GM10248 (cell line): ENCODE measurements at regions not wholly inside any gene's neighbourhood (a gene's known extent, or its start where the extent isn't known, plus 50 kb on each side); places are given as distances from the start of the nearest gene placed in this dataset.

ENCODE experiments used
- CTCF ChIA-PET: fragments of 300-600 bp; sonication (Branson Sonifier 250); formaldehyde crosslinking; extraction: SDS; loops from one replicate; lab custom pipeline; 2021; ENCODE audit warnings: antibody characterized with exemption; lab: Yijun Ruan, JAX
- POLR2A ChIA-PET: fragments of 350-650 bp; sonication (Branson Sonifier 250); formaldehyde crosslinking; extraction: SDS; loops from one replicate; lab custom pipeline; 2020; ENCODE audit warnings: antibody characterized with exemption; lab: Yijun Ruan, JAX
- DNase-seq: peaks from one replicate; pipeline ENCODE4 v3.0.0; 2012; ENCODE audit errors: extremely low spot score
- TF ChIP-seq, protein P1 (sequence below): IDR thresholded peaks from 2 replicates; pipeline ENCODE4 v1.5.1; 2012; ENCODE audit warnings: mild to moderate bottlenecking, low read depth; ENCODE audit errors: extremely low read depth, missing control alignments, control extremely low read depth

DNA sequence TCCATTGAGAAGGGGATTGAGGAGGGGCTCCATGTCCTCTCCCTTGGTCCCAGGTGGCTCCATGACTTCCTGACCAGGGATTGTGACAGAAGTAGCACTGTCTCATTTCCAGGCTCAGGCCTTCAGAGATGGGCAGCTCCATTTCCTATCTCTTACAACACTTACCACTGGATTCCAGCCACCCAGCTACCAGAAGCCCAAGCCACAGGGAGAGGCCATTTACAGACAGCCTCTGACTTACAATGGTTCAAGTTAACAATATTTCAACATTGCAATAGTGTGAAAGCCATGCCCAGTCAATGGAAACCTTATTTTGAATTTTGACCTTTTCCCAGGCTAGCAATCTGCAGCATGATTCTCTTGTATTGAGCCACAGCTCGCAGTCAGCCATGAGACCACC is 164.9 kb upstream of the AGAP1 start:
- POLR2A ChIA-PET: no interaction called here
- CTCF ChIA-PET: interaction anchor here (1.1 kb wide), 1 partner anchor 9 kb away, joined by 3 read pairs; no protein-coding TSS in a partner anchor
- TF ChIP-seq, protein P1, sequence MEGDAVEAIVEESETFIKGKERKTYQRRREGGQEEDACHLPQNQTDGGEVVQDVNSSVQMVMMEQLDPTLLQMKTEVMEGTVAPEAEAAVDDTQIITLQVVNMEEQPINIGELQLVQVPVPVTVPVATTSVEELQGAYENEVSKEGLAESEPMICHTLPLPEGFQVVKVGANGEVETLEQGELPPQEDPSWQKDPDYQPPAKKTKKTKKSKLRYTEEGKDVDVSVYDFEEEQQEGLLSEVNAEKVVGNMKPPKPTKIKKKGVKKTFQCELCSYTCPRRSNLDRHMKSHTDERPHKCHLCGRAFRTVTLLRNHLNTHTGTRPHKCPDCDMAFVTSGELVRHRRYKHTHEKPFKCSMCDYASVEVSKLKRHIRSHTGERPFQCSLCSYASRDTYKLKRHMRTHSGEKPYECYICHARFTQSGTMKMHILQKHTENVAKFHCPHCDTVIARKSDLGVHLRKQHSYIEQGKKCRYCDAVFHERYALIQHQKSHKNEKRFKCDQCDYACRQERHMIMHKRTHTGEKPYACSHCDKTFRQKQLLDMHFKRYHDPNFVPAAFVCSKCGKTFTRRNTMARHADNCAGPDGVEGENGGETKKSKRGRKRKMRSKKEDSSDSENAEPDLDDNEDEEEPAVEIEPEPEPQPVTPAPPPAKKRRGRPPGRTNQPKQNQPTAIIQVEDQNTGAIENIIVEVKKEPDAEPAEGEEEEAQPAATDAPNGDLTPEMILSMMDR: no peak
- no peak for DNase-seq

- TF ChIP-seq, protein P1: no peak
- DNase-seq: no peak
- ChIA-PET CTCF (interaction anchor here (0.8 kb wide), 1 partner anchor 41 kb away, joined by 3 read pairs; no protein-coding TSS in a partner anchor), POLR2A (no interaction called here)
Measured at GRCh38 chr2:235330775-235331451, 162.9 kb upstream of the AGAP1 start.

DNA sequence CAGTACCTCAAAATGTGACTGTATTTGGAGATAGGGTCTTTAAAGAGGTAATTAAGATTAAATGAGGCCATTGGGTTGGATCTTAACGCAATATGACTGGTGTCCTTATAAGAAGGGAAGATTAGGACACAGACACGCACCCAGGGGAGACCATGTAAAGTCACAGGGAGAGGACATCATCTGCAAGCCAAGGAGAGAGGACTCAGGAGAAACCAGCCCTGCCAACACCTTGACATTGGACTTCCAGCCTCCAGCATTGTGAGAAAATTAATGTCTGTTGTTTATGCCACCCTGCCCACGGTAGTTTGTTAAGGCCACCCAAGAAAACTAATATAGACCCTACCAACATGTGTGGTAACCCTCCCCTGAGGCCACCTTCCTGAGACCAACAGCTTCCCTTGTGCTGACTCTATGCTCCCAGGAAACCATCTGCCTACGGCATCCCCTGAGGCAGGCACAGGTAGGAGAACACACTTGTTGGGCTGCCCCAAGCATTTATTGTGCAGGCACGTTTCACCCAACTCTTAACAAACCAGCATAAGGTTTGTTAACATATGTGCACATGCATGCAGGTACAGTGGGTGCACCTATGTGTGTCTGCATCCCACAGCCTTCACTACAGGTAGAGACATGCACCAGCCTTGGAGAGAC is 161.5 kb upstream of the AGAP1 start:
- POLR2A ChIA-PET: no interaction called here
- CTCF ChIA-PET: no interaction called here

GRCh38 chr2:235333076-235333475 is 160.8 kb upstream of the AGAP1 start:
- DNase-seq: no peak
- ChIA-PET CTCF (no interaction called here), POLR2A (no interaction called here)
- TF ChIP-seq, protein P1: no peak

More for the DNA sequence above, 161.5 kb upstream of the AGAP1 start:
- TF ChIP-seq, protein P1: no peak
- DNase-seq: no peak

DNA sequence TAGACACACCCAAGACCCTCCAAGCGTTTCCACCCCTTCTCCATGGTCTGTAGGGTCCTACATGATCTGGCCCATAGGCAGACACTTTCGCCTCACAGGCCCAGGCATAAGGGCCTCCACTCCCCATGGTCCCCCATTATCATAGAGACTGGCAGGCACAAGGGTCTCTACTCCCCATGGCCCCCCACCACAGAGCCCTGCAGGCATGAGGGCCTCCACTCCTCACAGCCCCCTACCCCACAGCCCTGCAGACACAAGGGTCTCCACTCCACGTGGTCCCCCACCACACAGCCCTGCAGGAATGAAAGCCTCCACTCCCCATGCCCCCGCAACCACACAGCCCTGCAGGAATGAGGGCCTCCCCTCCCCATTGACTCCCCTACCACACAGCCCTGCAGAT is 159.7 kb upstream of the AGAP1 start:
- POLR2A ChIA-PET: no interaction called here
- CTCF ChIA-PET: no interaction called here
- DNase-seq: no peak
- TF ChIP-seq, protein P1: no peak

DNA sequence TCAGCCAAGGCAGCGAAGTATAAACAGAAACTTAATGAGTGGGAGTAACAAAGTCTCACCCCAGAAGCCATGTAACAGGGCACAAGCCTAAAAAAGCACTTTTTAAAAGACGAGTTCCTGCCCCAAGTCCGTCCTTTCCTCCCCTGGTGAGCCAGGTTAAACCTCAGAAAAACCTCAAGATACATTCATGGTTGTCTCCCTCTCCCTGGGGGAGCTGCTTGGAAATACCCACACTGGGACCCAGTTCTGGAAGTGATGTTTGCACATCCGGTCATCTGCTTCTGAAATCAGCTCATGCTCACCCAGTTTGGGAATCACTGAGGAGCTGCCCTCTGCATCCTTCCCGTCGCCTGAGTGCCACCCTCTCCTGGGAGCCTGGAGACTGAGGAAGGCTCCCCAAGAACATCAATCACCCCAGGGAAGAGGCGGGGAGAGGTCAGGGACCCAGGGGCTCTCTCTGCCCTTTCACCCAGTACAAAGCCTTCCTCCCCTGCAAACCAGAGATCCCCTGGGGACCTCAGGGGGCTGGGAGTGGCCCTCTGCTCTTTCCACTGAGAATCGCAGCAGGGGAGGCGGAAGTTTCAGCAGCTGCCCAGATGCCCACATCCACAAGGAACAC is 150.6 kb upstream of the AGAP1 start:
- POLR2A ChIA-PET: no interaction called here
- CTCF ChIA-PET: no interaction called here
- DNase-seq: no peak
- TF ChIP-seq, protein P1: no peak
